H1 (cell line): ENCODE measurements at regions not wholly inside any gene's neighbourhood (a gene's known extent, or its start where the extent isn't known, plus 50 kb on each side); places are given as distances from the start of the nearest gene placed in this dataset.

Experiments used
- MAFK ChIP-seq: IDR thresholded peaks from 2 replicates; pipeline ENCODE4 v1.6.1; 2012; ENCODE audit warnings: low read depth, mild to moderate bottlenecking, improper control_type of control experiment, low read length
- TF ChIP-seq, protein P1 (sequence below): fragments of 300-600 bp; sonication (generic); IDR thresholded peaks from 2 replicates; pipeline ENCODE4 v1.7.1; 2012; ENCODE audit warnings: low read length, moderate library complexity, mild to moderate bottlenecking, inconsistent platforms; ENCODE audit not compliant: insufficient replicate concordance

DNA sequence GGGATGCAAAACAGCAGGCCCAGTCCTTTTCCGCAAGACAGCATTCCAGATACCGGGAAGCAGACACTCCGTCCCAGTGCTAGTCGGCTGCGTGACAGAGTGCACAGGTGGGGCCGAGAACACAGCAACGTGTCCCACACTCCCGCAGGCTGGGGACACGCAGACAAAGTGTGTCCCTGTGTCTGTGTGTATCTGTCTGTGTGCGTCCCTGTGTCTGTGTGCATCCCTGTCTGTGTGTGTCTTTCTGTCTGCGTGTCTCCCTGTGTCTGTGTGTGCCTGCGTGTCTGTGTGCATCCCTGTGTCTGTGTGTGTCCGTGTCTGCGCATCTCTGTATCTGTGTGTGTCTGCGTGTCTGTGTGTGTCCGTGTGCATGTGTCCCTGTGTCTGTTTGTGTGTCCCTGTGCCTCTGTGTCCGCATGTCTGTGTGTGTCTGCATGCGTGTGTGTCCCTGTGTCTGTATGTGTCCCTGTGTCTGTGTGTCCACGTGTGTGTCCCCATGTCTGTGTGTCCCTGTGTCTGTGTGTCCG is 137.0 kb downstream of the MRPL36 start (continued):
- TF ChIP-seq, protein P1, sequence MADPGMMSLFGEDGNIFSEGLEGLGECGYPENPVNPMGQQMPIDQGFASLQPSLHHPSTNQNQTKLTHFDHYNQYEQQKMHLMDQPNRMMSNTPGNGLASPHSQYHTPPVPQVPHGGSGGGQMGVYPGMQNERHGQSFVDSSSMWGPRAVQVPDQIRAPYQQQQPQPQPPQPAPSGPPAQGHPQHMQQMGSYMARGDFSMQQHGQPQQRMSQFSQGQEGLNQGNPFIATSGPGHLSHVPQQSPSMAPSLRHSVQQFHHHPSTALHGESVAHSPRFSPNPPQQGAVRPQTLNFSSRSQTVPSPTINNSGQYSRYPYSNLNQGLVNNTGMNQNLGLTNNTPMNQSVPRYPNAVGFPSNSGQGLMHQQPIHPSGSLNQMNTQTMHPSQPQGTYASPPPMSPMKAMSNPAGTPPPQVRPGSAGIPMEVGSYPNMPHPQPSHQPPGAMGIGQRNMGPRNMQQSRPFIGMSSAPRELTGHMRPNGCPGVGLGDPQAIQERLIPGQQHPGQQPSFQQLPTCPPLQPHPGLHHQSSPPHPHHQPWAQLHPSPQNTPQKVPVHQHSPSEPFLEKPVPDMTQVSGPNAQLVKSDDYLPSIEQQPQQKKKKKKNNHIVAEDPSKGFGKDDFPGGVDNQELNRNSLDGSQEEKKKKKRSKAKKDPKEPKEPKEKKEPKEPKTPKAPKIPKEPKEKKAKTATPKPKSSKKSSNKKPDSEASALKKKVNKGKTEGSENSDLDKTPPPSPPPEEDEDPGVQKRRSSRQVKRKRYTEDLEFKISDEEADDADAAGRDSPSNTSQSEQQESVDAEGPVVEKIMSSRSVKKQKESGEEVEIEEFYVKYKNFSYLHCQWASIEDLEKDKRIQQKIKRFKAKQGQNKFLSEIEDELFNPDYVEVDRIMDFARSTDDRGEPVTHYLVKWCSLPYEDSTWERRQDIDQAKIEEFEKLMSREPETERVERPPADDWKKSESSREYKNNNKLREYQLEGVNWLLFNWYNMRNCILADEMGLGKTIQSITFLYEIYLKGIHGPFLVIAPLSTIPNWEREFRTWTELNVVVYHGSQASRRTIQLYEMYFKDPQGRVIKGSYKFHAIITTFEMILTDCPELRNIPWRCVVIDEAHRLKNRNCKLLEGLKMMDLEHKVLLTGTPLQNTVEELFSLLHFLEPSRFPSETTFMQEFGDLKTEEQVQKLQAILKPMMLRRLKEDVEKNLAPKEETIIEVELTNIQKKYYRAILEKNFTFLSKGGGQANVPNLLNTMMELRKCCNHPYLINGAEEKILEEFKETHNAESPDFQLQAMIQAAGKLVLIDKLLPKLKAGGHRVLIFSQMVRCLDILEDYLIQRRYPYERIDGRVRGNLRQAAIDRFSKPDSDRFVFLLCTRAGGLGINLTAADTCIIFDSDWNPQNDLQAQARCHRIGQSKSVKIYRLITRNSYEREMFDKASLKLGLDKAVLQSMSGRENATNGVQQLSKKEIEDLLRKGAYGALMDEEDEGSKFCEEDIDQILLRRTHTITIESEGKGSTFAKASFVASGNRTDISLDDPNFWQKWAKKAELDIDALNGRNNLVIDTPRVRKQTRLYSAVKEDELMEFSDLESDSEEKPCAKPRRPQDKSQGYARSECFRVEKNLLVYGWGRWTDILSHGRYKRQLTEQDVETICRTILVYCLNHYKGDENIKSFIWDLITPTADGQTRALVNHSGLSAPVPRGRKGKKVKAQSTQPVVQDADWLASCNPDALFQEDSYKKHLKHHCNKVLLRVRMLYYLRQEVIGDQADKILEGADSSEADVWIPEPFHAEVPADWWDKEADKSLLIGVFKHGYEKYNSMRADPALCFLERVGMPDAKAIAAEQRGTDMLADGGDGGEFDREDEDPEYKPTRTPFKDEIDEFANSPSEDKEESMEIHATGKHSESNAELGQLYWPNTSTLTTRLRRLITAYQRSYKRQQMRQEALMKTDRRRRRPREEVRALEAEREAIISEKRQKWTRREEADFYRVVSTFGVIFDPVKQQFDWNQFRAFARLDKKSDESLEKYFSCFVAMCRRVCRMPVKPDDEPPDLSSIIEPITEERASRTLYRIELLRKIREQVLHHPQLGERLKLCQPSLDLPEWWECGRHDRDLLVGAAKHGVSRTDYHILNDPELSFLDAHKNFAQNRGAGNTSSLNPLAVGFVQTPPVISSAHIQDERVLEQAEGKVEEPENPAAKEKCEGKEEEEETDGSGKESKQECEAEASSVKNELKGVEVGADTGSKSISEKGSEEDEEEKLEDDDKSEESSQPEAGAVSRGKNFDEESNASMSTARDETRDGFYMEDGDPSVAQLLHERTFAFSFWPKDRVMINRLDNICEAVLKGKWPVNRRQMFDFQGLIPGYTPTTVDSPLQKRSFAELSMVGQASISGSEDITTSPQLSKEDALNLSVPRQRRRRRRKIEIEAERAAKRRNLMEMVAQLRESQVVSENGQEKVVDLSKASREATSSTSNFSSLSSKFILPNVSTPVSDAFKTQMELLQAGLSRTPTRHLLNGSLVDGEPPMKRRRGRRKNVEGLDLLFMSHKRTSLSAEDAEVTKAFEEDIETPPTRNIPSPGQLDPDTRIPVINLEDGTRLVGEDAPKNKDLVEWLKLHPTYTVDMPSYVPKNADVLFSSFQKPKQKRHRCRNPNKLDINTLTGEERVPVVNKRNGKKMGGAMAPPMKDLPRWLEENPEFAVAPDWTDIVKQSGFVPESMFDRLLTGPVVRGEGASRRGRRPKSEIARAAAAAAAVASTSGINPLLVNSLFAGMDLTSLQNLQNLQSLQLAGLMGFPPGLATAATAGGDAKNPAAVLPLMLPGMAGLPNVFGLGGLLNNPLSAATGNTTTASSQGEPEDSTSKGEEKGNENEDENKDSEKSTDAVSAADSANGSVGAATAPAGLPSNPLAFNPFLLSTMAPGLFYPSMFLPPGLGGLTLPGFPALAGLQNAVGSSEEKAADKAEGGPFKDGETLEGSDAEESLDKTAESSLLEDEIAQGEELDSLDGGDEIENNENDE: no peak
- TF ChIP-seq MAFK: no peak
